Choroid plexus epithelial cell (primary cell): ENCODE measurements at regions not wholly inside any gene's neighbourhood (a gene's known extent, or its start where the extent isn't known, plus 50 kb on each side); places are given as distances from the start of the nearest gene placed in this dataset.

ENCODE experiments used
- DNase-seq: peaks from one replicate; pipeline ENCODE4 v3.0.0-alpha.2; 2010; ENCODE audit warnings: low read depth
- H3K4me3 ChIP-seq: 2 replicates; pipeline ENCODE4 v1.5.1; 2011; ENCODE audit warnings: low read depth, mild to moderate bottlenecking, control low read depth, low read length, moderate library complexity
- CTCF ChIP-seq: conservative IDR thresholded peaks from 2 replicates; pipeline ENCODE4 v1.5.1; 2011; ENCODE audit warnings: low read depth, mild to moderate bottlenecking, control low read depth, inconsistent platforms, low read length, moderate library complexity

- no peak for DNase-seq
- H3K4me3 ChIP-seq, result no peak overlapping the region
- no peak for TF ChIP-seq CTCF
These were observed 67.2 kb downstream of the MAF start for GRCh38 chr16:79533292-79533691.

- no peak overlapping the region for H3K4me3 ChIP-seq
- no peak for DNase-seq
- no peak for TF ChIP-seq CTCF
These were observed 67.8 kb downstream of the MAF start for GRCh38 chr16:79532785-79533184.

GRCh38 chr16:79532273-79532672 lies 68.3 kb downstream of the MAF start:
- TF ChIP-seq CTCF, result no peak
- DNase-seq, result no peak
- no peak overlapping the region for H3K4me3 ChIP-seq

GRCh38 chr16:79528338-79528737 lies 72.2 kb downstream of the MAF start:
- H3K4me3 ChIP-seq, result no peak overlapping the region
- no peak for TF ChIP-seq CTCF
- no peak for DNase-seq

GRCh38 chr16:79523971-79524370 lies 76.6 kb downstream of the MAF start:
- no peak overlapping the region for H3K4me3 ChIP-seq
- DNase-seq, result no peak
- no peak for TF ChIP-seq CTCF

- TF ChIP-seq CTCF, result no peak
- DNase-seq, result no peak
These were observed 81.1 kb downstream of the MAF start for GRCh38 chr16:79519448-79519847.

GRCh38 chr16:79517156-79517555 lies 83.4 kb downstream of the MAF start:
- no peak for TF ChIP-seq CTCF
- H3K4me3 ChIP-seq, result no peak overlapping the region
- no peak for DNase-seq

More at GRCh38 chr16:79519448-79519847, 81.1 kb downstream of the MAF start:
- H3K4me3 ChIP-seq, result no peak overlapping the region
